ENCODE measurements at regions not wholly inside any gene's neighbourhood (a gene's known extent, or its start where the extent isn't known, plus 50 kb on each side); places are given as distances from the start of the nearest gene placed in this dataset.
"Not testable (repeated sequence)": the region's sequence is repeated elsewhere in the genome, so short reads cannot be mapped to it uniquely, and the experiment has no call there.

GRCh38 chr2:89756616-89757015, 1065.1 kb downstream of the RPIA start:
- DNase-seq (ENCODE audit: low read depth), result not testable (repeated sequence)

- not testable (repeated sequence) for DNase-seq (ENCODE audit: low read depth)
These were observed 1067.0 kb downstream of the RPIA start for GRCh38 chr2:89758332-89759026.

GRCh38 chr2:89760762-89761161, 1069.3 kb downstream of the RPIA start:
- DNase-seq (ENCODE audit: low read depth), result not testable (repeated sequence)

- not testable (repeated sequence) for DNase-seq (ENCODE audit: low read depth)
These were observed 1069.7 kb downstream of the RPIA start for GRCh38 chr2:89761171-89761570.

- DNase-seq (ENCODE audit: low read depth), result not testable (repeated sequence)
These were observed 1070.4 kb downstream of the RPIA start for GRCh38 chr2:89761863-89762262.

- not testable (repeated sequence) for DNase-seq (ENCODE audit: low read depth)
These were observed 1071.2 kb downstream of the RPIA start for GRCh38 chr2:89762461-89763253.

GRCh38 chr2:89763254-89763580, 1071.7 kb downstream of the RPIA start:
- no peak for DNase-seq (ENCODE audit: low read depth)

- no peak for DNase-seq (ENCODE audit: low read depth)
These were observed 1072.4 kb downstream of the RPIA start for GRCh38 chr2:89763581-89764485.

GRCh38 chr2:89764571-89765360, 1073.3 kb downstream of the RPIA start:
- not testable (repeated sequence) for DNase-seq (ENCODE audit: low read depth)

- not testable (repeated sequence) for DNase-seq (ENCODE audit: low read depth)
These were observed 1073.9 kb downstream of the RPIA start for GRCh38 chr2:89765361-89765718.

- DNase-seq (ENCODE audit: low read depth), result not testable (repeated sequence)
These were observed 1074.9 kb downstream of the RPIA start for GRCh38 chr2:89766141-89766990.

GRCh38 chr2:89767058-89767457, 1075.6 kb downstream of the RPIA start:
- not testable (repeated sequence) for DNase-seq (ENCODE audit: low read depth)

- peak; percentile 3 for DNase-seq (ENCODE audit: low read depth)
These were observed 1076.3 kb downstream of the RPIA start for GRCh38 chr2:89767572-89768435.

GRCh38 chr2:89775885-89776284, 1084.4 kb downstream of the RPIA start:
- DNase-seq (ENCODE audit: low read depth), result no peak

- no peak for DNase-seq (ENCODE audit: low read depth)
These were observed 1088.8 kb downstream of the RPIA start for GRCh38 chr2:89780318-89780717.

GRCh38 chr2:89781962-89782361, 1090.5 kb downstream of the RPIA start:
- DNase-seq (ENCODE audit: low read depth), result no peak

GRCh38 chr2:89784960-89785359, 1093.5 kb downstream of the RPIA start:
- no peak for DNase-seq (ENCODE audit: low read depth)

GRCh38 chr2:89785528-89785927, 1094.1 kb downstream of the RPIA start:
- DNase-seq (ENCODE audit: low read depth), result not testable (repeated sequence)

- DNase-seq (ENCODE audit: low read depth), result not testable (repeated sequence)
These were observed 1095.2 kb downstream of the RPIA start for GRCh38 chr2:89786642-89787041.
